K562 (cell line): ENCODE measurements at regions not wholly inside any gene's neighbourhood (a gene's known extent, or its start where the extent isn't known, plus 50 kb on each side); places are given as distances from the start of the nearest gene placed in this dataset.

Source experiments
- ATAC-seq: fragments of 200-7000 bp; cut with Tn5 transposase; 3 replicates; pipeline ENCODE4 v1.9.1; 2020; ENCODE audit warnings: moderate library complexity
- BruUV-seq: library from RNA; stranded (reverse); fragments of 400-500 nt; replicated peaks from 2 replicates; lab custom pipeline; 2021; lab: Mats Ljungman, UMichigan
- CTCF ChIA-PET: fragments of 300-600 bp; formaldehyde crosslinking; extraction: SDS; loops from one replicate; lab custom pipeline; 2021; ENCODE audit warnings: low intra/inter-chr PET ratio; lab: Yijun Ruan, JAX
- POLR2A ChIA-PET: fragments of 300-600, 350-650 bp; sonication (Branson Sonifier 250); formaldehyde crosslinking; extraction: SDS; loops from one replicate; lab custom pipeline; 2021; ENCODE audit warnings: antibody characterized with exemption, inconsistent platforms; lab: Yijun Ruan, JAX
- DNase-seq, 4 experiments: peaks; one replicate each; pipeline versions ENCODE4 v3.0.0 to v3.0.0-alpha.2; 2011 to 2018; ENCODE audit warnings: low spot score in 3 of 4, mixed read lengths in 3 of 4; ENCODE audit errors: extremely low read depth in 1 of 4
- FAIRE-seq: peaks from 2 replicates; lab custom pipeline; 2011; peaks lifted over from hg19 to GRCh38; lab: Jason Lieb, UNC
- H2AFZ ChIP-seq: 2 replicates; pipeline ENCODE4 v1.6.0; 2011; ENCODE audit warnings: low read depth, low read length, control low read depth, inconsistent platforms
- H3K27ac ChIP-seq: fragments of 200-600 bp; 3 replicates; pipeline ENCODE4 v1.8.0; 2011; ENCODE audit warnings: low read depth, mild to moderate bottlenecking, control low read depth, inconsistent platforms, low read length, moderate library complexity, mixed read lengths; ENCODE audit errors: extremely low read depth
- H3K27me3 ChIP-seq, 2 experiments: fragments of 300-600 bp in 1 of 2; 2 replicates in 1 of 2; 3 replicates in 1 of 2; pipeline versions ENCODE4 v1.6.0 to v1.8.0; 2011; ENCODE audit warnings: inconsistent platforms in 2 of 2, low read length in 2 of 2, mild to moderate bottlenecking in 1 of 2, mixed read lengths in 1 of 2, moderate library complexity in 1 of 2; ENCODE audit not compliant: control insufficient read depth in 2 of 2, insufficient read depth in 2 of 2
- H3K36me3 ChIP-seq: fragments of 300-600 bp; 3 replicates; pipeline ENCODE4 v1.8.0; 2011; ENCODE audit warnings: mild to moderate bottlenecking, low read length, inconsistent platforms; ENCODE audit not compliant: control insufficient read depth, insufficient read depth
- H3K4me1 ChIP-seq, 2 experiments: fragments of 200-600 bp in 1 of 2; replicated peaks in 1 of 2; 2 replicates in 1 of 2; 3 replicates in 1 of 2; pipeline versions ENCODE4 v1.5.1 to v1.8.0; 2011; ENCODE audit warnings: inconsistent platforms in 2 of 2, low read length in 2 of 2, mild to moderate bottlenecking in 1 of 2, mixed read lengths in 1 of 2, moderate library complexity in 1 of 2; ENCODE audit not compliant: control insufficient read depth in 2 of 2, insufficient read depth in 2 of 2
- H3K4me2 ChIP-seq: 2 replicates; pipeline ENCODE4 v1.6.1; 2011; ENCODE audit warnings: low read length, control low read depth, inconsistent platforms, mixed read lengths; ENCODE audit not compliant: insufficient read depth
- H3K4me3 ChIP-seq: fragments of 200-600 bp; sonication (generic), shearing (Covaris generic); 2 replicates; pipeline ENCODE4 v1.5.1; 2016; ENCODE audit warnings: control low read depth, inconsistent platforms
- H3K79me2 ChIP-seq: fragments of 200-600 bp; 3 replicates; pipeline ENCODE4 v1.8.0; 2011; ENCODE audit warnings: low read length, inconsistent platforms; ENCODE audit not compliant: control insufficient read depth, insufficient read depth
- H3K9ac ChIP-seq, 2 experiments: 2 replicates each; pipeline versions ENCODE4 v1.6.0 to v1.6.1; 2011; ENCODE audit warnings: low read depth in 2 of 2, low read length in 2 of 2, control low read depth in 1 of 2, inconsistent platforms in 1 of 2, mild to moderate bottlenecking in 1 of 2, mixed read lengths in 1 of 2; ENCODE audit not compliant: insufficient read depth in 1 of 2
- H3K9me1 ChIP-seq: one replicate; pipeline ENCODE4 v1.6.0; 2011; ENCODE audit warnings: inconsistent platforms, mild to moderate bottlenecking, low read length, moderate library complexity; ENCODE audit not compliant: control insufficient read depth, insufficient read depth
- H3K9me3 ChIP-seq: replicated peaks from 2 replicates; pipeline ENCODE4 v1.5.1; 2011; ENCODE audit warnings: low read depth, low read length, inconsistent platforms; ENCODE audit not compliant: control insufficient read depth, insufficient read depth
- H4K20me1 ChIP-seq: replicated peaks from 2 replicates; pipeline ENCODE4 v1.6.1; 2011; ENCODE audit warnings: low read length, inconsistent platforms, mixed read lengths; ENCODE audit not compliant: control insufficient read depth, insufficient read depth
- ATF1 ChIP-seq, 2 experiments: fragments of 450-650 bp in 1 of 2; IDR thresholded peaks; 2 replicates each; pipeline ENCODE4 v1.6.1; 2016; ENCODE audit warnings: missing compliant biosample characterization in 1 of 2, missing genetic modification characterization in 1 of 2
- C11orf30 ChIP-seq: fragments of 450-650 bp; IDR thresholded peaks from 2 replicates; pipeline ENCODE4 v1.6.1; 2016; ENCODE audit warnings: low read depth, mild to moderate bottlenecking
- E2F6 ChIP-seq, 2 experiments: IDR thresholded peaks; 2 replicates each; pipeline ENCODE4 v1.6.1; 2011; ENCODE audit warnings: borderline replicate concordance in 1 of 2, control low read depth in 1 of 2, low read depth in 1 of 2, low read length in 1 of 2, mild to moderate bottlenecking in 1 of 2, mixed read lengths in 1 of 2, moderate library complexity in 1 of 2; ENCODE audit not compliant: insufficient read depth in 1 of 2, insufficient read length in 1 of 2, poor library complexity in 1 of 2, severe bottlenecking in 1 of 2; ENCODE audit errors: extremely low read depth in 1 of 2
- KHSRP ChIP-seq: fragments of 450-650 bp; IDR thresholded peaks from 2 replicates; pipeline ENCODE4 v1.6.1; 2017
- POLR3G ChIP-seq: IDR thresholded peaks from 2 replicates; pipeline ENCODE4 v1.6.1; 2011; ENCODE audit not compliant: insufficient read length, insufficient replicate concordance; ENCODE audit errors: extremely low read depth
- SAFB2 ChIP-seq: fragments of 200-400 bp; formaldehyde crosslinking; IDR thresholded peaks from 2 replicates; pipeline ENCODE4 v1.6.1; 2018; ENCODE audit warnings: borderline replicate concordance, low read length, low read depth, moderate library complexity; ENCODE audit not compliant: severe bottlenecking
- TBP ChIP-seq: optimal IDR thresholded peaks from 2 replicates; pipeline ENCODE3; 2011; ENCODE audit warnings: low read depth, low read length, improper control_type of control experiment
- TEAD2 ChIP-seq: fragments of 450-650 bp; IDR thresholded peaks from 2 replicates; pipeline ENCODE4 v1.6.1; 2016; ENCODE audit warnings: missing genetic modification characterization, control low read depth, missing compliant biosample characterization
- TFAP4 ChIP-seq: sonication (generic); formaldehyde crosslinking; IDR thresholded peaks from 2 replicates; pipeline ENCODE4 v1.8.0; 2022; ENCODE audit warnings: missing genetic modification reagents, mild to moderate bottlenecking, moderate library complexity, borderline replicate concordance
- TSHZ1 ChIP-seq: fragments of 250-450 bp; sonication (Bioruptor Pico); IDR thresholded peaks from 2 replicates; pipeline ENCODE4 v1.4.0; 2020; ENCODE audit warnings: mild to moderate bottlenecking, moderate library complexity
- ZBED1 ChIP-seq: IDR thresholded peaks from 2 replicates; pipeline ENCODE4 v1.6.1; 2014
- ZBTB17 ChIP-seq: fragments of 450-650 bp; formaldehyde crosslinking; IDR thresholded peaks from 2 replicates; pipeline ENCODE4 v1.4.0; 2020; ENCODE audit warnings: mild to moderate bottlenecking
- ZNF184 ChIP-seq: sonication (generic); formaldehyde crosslinking; IDR thresholded peaks from 2 replicates; pipeline ENCODE4 v1.5.0; 2020; ENCODE audit warnings: missing genetic modification reagents
- WGBS: fragments of 100-300 bp; shearing (Covaris generic); methylation state at CpG from one replicate; pipeline ENCODE4 v1.1.6; 2016; ENCODE audit warnings: low coverage, mixed read lengths; ENCODE audit not compliant: insufficient coverage; ENCODE audit errors: missing lambda C conversion rate; 5-methylcytosine and 5-hydroxymethylcytosine counted together
- in situ Hi-C: fragments of 300-500 bp; cut with MboI; formaldehyde crosslinking; loops from 4 replicates; pipeline ENCODE4 v1.15.0; 2018; ENCODE audit warnings: inconsistent platforms, mixed read lengths
- intact Hi-C: fragments of 100-400 bp; cut with micrococcal nuclease; formaldehyde crosslinking; loops from 2 replicates; pipeline ENCODE4 v1.14.2; 2022
- TF ChIP-seq, protein P1 (sequence below): fragments of 250-450 bp; sonication (Bioruptor Pico); IDR thresholded peaks from 2 replicates; pipeline ENCODE4 v1.8.0; 2021; ENCODE audit warnings: moderate library complexity, mild to moderate bottlenecking, inconsistent platforms

DNA sequence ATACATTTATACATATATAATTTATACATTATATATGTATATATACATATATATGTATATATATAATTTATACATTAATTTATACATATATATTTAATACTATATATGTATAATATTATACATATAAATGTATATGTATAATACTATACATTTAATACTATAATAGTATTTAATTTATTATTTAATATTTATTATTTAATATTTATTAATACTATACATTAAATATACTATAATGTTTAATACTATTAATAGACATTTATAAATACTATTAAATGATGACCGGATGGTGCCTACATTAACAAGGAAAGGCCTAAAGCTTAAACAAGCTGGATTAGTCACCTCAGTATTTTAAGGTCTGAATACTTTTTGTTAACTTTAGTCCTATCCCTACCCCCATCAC lies 145.9 kb upstream of the HTR1E start:
- CTCF ChIA-PET = no interaction called here
- no peak for DNase-seq
- TF ChIP-seq ATF1 (CRISPR knock-in tag; IDR thresholded peaks at IDR 0.05) (no peak), ATF1 (tag; IDR thresholded peaks at IDR 0.05) (no peak), POLR3G (no peak), TSHZ1 (CRISPR knock-in tag) (no peak), TBP (no peak), ZBTB17 (CRISPR knock-in tag) (no peak), ZBED1 (no peak), E2F6 (IDR thresholded peaks at IDR 0.05; ENCODE audit: borderline replicate concordance in 1 of 2, extremely low read depth in 1 of 2, insufficient read depth in 1 of 2, insufficient read length in 1 of 2, low read depth in 1 of 2, low read length in 1 of 2, poor library complexity in 1 of 2, severe bottlenecking in 1 of 2) (no peak), TFAP4 (CRISPR knock-in tag) (no peak), SAFB2 (no peak), C11orf30 (no peak), ZNF184 (CRISPR knock-in tag) (no peak), TEAD2 (tag) (no peak), KHSRP (no peak)
- TF ChIP-seq, protein P1, sequence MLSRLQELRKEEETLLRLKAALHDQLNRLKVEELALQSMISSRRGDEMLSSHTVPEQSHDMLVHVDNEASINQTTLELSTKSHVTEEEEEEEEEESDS = no peak
- TF ChIP-seq, all 486 proteins: peak for 0
- Histone ChIP-seq H2AFZ (no peak overlapping the region), H3K9me1 (no peaks in the 10 kb centered on the region), H3K9ac (no peak overlapping the region), H4K20me1 (no peaks in the 10 kb centered on the region), H3K4me1 (no peaks in the 10 kb centered on the region), H3K9me3 (no peaks in the 10 kb centered on the region), H3K36me3 (no peaks in the 10 kb centered on the region), H3K4me2 (no peak overlapping the region), H3K27ac (no peak overlapping the region), H3K79me2 (no peaks in the 10 kb centered on the region), H3K4me3 (no peak overlapping the region), H3K27me3 (no peaks in the 10 kb centered on the region)
- intact Hi-C loops (no loop called here), in situ Hi-C loops (no loop called here)
- POLR2A ChIA-PET = no interaction called here
- ATAC-seq = no peak
- 4% methylated on average over 1 of the region's 1 CpG for WGBS
- no peak for FAIRE-seq
- BruUV-seq = no TSS peak
